NT2/D1 (cell line): ENCODE measurements at regions not wholly inside any gene's neighbourhood (a gene's known extent, or its start where the extent isn't known, plus 50 kb on each side); places are given as distances from the start of the nearest gene placed in this dataset.

Experiments
- YY1 ChIP-seq: IDR thresholded peaks from 2 replicates; pipeline ENCODE4 v1.6.1; 2011; ENCODE audit not compliant: insufficient read length, insufficient read depth
- ZNF274 ChIP-seq: IDR thresholded peaks from 2 replicates; pipeline ENCODE4 v1.6.1; 2011; ENCODE audit warnings: mild to moderate bottlenecking, low read depth, low read length

DNA sequence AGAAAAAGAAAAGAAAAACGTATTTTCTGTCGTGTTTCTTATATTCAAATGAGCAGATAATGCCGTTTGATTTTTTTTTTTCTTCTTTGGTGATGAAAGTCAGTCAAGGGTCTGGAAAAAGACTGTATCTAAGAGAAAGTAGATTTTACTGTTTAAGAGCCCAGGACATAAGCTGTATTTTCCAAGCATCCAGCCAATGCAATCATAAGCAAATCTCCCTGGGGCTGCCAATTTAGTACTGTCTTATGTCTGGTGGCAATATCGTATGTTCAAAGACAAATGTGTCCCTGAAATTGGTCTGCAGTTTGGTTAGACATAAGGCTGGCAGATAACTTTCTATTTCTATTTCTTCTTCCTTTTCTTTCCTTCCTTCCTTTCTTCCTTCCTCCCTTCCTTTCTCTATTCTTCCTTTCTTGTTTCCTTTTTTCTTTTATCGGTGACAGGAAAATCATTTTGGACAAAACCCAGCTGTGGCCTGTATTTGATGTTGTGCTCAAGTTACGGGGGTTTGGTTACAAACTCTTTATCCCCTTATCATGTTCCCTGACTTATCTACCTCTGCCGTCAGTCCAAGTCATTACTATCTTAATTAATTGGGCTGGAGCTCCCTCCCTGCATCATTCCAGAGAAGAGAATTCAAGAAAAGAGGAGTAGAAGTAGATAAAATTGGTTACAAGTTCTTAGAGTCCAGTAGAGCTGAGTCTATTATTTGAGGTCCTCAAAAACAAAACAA lies 683.4 kb upstream of the FSHR start:
- TF ChIP-seq ZNF274 (no peak), YY1 (no peak)
